Progenitor cell of endocrine pancreas (in vitro differentiated cells): ENCODE measurements at regions not wholly inside any gene's neighbourhood (a gene's known extent, or its start where the extent isn't known, plus 50 kb on each side); places are given as distances from the start of the nearest gene placed in this dataset.

Source experiments
- DNase-seq: peaks from one replicate; pipeline ENCODE4 v3.0.0; 2021; ENCODE audit warnings: low spot score; ENCODE audit not compliant: unreplicated experiment
- H3K27ac Mint-ChIP-seq: 2 replicates; pipeline ENCODE4 v1.8.0; 2021; ENCODE audit warnings: mild to moderate bottlenecking, moderate library complexity, mixed read lengths
- H3K27me3 Mint-ChIP-seq: 2 replicates; pipeline ENCODE4 v1.8.0; 2021; ENCODE audit warnings: mixed read lengths
- H3K36me3 Mint-ChIP-seq: 2 replicates; pipeline ENCODE4 v1.8.0; 2022; ENCODE audit warnings: mixed read lengths; ENCODE audit not compliant: insufficient read depth
- H3K4me1 Mint-ChIP-seq: 2 replicates; pipeline ENCODE4 v1.8.0; 2021; ENCODE audit warnings: low read depth, mixed read lengths
- H3K4me3 Mint-ChIP-seq: 2 replicates; pipeline ENCODE4 v1.8.0; 2021; ENCODE audit warnings: low read depth, mild to moderate bottlenecking, moderate library complexity, mixed read lengths
- H3K9me3 Mint-ChIP-seq: 2 replicates; pipeline ENCODE4 v1.8.0; 2021; ENCODE audit warnings: low read depth, mixed read lengths
- TF ChIP-seq, protein P1 (sequence below): fragments of 200-600 bp; sonication (generic); IDR thresholded peaks from one replicate; pipeline ENCODE4 v1.5.0; 2021; ENCODE audit warnings: antibody characterized with exemption, mild to moderate bottlenecking; ENCODE audit not compliant: unreplicated experiment

DNA sequence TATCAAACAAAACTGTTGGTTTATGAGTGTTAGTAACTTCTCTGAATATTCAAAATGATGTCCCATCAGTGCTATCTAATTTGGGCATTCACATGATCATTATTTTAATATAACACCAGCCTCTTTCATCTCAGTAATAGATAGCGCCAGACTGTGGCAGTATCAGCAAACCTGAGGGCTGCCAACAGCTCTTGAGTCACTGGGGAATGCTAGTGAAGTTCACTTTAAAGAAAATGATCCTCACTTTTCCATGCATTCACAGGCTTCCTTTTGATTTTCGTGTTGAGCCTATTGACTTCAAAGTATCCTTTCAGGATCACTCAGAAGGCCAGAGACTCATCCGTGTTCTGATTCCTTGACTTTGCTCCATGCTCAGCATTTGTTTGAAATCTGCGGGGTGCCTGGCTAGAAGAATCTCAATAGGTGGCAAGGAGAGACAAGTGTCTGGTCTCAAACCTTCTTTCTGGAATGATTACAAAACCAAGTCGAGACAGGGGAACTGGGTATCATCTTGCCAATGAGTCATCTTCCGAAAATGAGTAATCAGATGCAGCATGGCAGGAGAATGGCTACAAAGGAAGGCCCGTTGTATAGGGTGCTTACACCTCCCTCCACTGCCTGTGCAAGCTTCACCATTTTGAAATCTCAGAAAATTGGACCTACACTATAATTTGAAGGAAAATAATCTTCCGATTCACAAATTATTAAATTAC, 509.1 kb downstream of the RASEF start:
- peaks cover 19% of the 10 kb centered on the region for H3K4me1 Mint-ChIP-seq
- TF ChIP-seq, protein P1, sequence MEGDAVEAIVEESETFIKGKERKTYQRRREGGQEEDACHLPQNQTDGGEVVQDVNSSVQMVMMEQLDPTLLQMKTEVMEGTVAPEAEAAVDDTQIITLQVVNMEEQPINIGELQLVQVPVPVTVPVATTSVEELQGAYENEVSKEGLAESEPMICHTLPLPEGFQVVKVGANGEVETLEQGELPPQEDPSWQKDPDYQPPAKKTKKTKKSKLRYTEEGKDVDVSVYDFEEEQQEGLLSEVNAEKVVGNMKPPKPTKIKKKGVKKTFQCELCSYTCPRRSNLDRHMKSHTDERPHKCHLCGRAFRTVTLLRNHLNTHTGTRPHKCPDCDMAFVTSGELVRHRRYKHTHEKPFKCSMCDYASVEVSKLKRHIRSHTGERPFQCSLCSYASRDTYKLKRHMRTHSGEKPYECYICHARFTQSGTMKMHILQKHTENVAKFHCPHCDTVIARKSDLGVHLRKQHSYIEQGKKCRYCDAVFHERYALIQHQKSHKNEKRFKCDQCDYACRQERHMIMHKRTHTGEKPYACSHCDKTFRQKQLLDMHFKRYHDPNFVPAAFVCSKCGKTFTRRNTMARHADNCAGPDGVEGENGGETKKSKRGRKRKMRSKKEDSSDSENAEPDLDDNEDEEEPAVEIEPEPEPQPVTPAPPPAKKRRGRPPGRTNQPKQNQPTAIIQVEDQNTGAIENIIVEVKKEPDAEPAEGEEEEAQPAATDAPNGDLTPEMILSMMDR: no peak
- DNase-seq: no peak
- no peak overlapping the region for H3K4me3 Mint-ChIP-seq
- peaks cover 7% of the 10 kb centered on the region for H3K27me3 Mint-ChIP-seq
- no peaks in the 10 kb centered on the region for H3K36me3 Mint-ChIP-seq
- no peaks in the 10 kb centered on the region for H3K9me3 Mint-ChIP-seq
- H3K27ac Mint-ChIP-seq: no peak overlapping the region

DNA sequence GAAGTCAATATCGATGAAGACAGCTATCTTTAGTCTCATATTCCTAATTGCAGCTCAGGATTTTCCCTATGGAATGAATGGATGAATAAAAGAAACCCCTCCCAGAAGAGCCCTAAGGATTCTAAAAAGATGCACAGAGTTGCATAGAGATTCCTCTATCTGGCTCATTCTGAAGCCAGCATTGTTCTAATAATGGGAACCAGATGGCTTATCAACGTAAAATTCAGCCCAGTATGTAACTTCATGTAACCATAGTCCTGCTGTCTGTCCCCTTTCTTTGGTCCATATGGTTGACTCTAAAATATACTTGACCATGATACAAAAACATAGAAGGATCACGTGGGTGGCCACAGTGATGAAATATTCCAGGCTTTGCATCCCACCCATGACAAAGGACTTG, 508.6 kb downstream of the RASEF start:
- Mint-ChIP-seq H3K9me3 (no peaks in the 10 kb centered on the region), H3K27ac (no peak overlapping the region), H3K36me3 (no peaks in the 10 kb centered on the region), H3K4me3 (no peak overlapping the region), H3K4me1 (peaks cover 23% of the 10 kb centered on the region), H3K27me3 (peaks cover 7% of the 10 kb centered on the region)
- TF ChIP-seq, protein P1: no peak
- DNase-seq: no peak

DNA sequence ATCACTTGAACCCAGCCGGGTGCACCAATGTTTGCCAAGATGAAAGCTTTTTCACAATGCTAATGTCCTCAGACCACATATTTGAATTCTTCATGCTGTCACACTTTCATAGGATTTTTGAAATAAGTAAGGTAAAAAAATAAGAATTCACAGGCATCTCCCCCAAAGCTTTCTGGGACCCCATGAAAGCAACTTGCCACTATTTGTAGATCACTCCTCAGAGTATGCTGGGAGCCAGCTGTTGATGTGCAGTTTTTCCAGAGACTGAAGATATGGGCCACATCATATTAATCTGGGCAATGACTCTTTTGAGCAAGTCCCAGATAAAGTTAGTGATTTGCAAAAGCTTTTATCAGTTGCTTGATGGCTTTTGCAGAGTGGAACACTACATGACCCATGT, 507.9 kb downstream of the RASEF start:
- no peak overlapping the region for H3K4me3 Mint-ChIP-seq
- peaks cover 7% of the 10 kb centered on the region for H3K27me3 Mint-ChIP-seq
- no peak for DNase-seq
- peaks cover 29% of the 10 kb centered on the region for H3K4me1 Mint-ChIP-seq
- no peaks in the 10 kb centered on the region for H3K9me3 Mint-ChIP-seq
- no peaks in the 10 kb centered on the region for H3K36me3 Mint-ChIP-seq
- H3K27ac Mint-ChIP-seq: no peak overlapping the region
- TF ChIP-seq, protein P1: no peak

DNA sequence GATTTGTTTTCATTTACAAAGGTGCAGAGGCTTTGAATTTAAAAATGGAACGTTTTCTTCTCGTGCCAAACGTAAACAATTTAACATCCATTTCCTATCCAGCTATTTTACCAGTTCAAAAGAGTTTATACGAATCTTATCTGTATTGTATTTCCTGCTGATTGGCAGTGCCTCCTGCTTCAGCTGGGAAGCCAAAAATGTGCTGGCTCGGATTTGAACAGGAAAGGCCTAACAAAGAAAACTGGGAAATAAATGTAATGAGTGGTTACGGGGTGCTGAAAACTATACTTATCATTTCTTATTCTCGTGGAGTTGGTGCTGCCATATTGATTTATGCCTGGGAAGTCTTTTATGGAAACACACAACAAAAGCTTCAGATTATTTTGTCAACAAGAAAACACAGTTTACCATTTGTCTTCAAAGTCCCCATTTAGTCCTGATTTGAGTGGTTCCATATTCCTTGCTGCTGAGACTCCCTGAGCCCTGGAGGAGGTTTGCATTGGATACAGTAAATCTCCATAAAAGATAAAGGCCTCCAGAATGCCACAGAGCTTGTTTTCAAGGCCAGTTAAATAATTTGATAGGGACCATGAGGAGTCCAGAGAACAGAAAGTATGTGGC, 507.4 kb downstream of the RASEF start:
- H3K4me3 Mint-ChIP-seq: no peak overlapping the region
- DNase-seq: no peak
- TF ChIP-seq, protein P1: no peak
- H3K36me3 Mint-ChIP-seq: no peaks in the 10 kb centered on the region
- H3K27ac Mint-ChIP-seq: peak overlapping the region; percentile 12
- peaks cover 34% of the 10 kb centered on the region for H3K4me1 Mint-ChIP-seq
- peaks cover 7% of the 10 kb centered on the region for H3K27me3 Mint-ChIP-seq
- H3K9me3 Mint-ChIP-seq: no peaks in the 10 kb centered on the region

DNA sequence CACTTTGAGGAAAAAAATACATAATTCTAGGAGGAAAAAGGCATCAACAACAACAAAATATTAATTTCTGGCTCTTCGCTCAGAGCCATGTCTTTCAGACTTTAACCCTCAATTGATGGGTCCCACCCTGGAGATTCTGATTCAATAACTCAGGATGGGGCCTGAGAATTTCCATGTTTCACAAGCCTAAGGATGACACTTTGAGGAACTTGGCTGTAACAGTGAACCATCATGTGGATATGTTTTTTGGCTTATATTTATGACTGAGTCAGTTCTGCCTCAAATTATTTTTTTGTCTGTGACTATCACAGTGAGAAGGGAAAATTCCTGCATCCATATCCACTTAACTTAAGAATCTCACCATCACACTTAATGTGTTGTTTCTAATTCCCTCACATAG, 504.6 kb downstream of the RASEF start:
- Mint-ChIP-seq H3K27me3 (peaks cover 5% of the 10 kb centered on the region), H3K27ac (no peak overlapping the region), H3K4me3 (no peak overlapping the region), H3K36me3 (no peaks in the 10 kb centered on the region), H3K9me3 (no peaks in the 10 kb centered on the region), H3K4me1 (peaks cover 39% of the 10 kb centered on the region)
- TF ChIP-seq, protein P1: no peak
- DNase-seq: no peak
